ENCODE measurements at regions not wholly inside any gene's neighbourhood (a gene's known extent, or its start where the extent isn't known, plus 50 kb on each side); places are given as distances from the start of the nearest gene placed in this dataset.

- TF ChIP-seq POLR2AphosphoS5 (IDR thresholded peaks at IDR 0.05), result no peak
- no peak for TF ChIP-seq EP300 (IDR thresholded peaks at IDR 0.05)
- no peak for TF ChIP-seq CTCF (IDR thresholded peaks at IDR 0.05)
- TF ChIP-seq POLR2A (IDR thresholded peaks at IDR 0.05), result no peak
Observed at GRCh38 chr9:87447547-87448432, 49.9 kb upstream of the DAPK1 start.

Data from stomach (tissue), 4 donors.